OCI-LY3 (cell line): ENCODE measurements at regions not wholly inside any gene's neighbourhood (a gene's known extent, or its start where the extent isn't known, plus 50 kb on each side); places are given as distances from the start of the nearest gene placed in this dataset.

Source experiments
- H2AFZ ChIP-seq: fragments of 200-600, 300-600 bp; shearing (Covaris generic); 2 replicates; pipeline ENCODE4 v1.6.0; 2014; ENCODE audit warnings: antibody characterized with exemption, low read depth, low read length
- H3K27ac ChIP-seq: fragments of 200-600, 300-600 bp; sonication (generic); 2 replicates; pipeline ENCODE4 v1.5.1; 2014; ENCODE audit warnings: mild to moderate bottlenecking, low read length, moderate library complexity, mixed read lengths
- H3K27me3 ChIP-seq: fragments of 200-600, 300-600 bp; sonication (generic); 2 replicates; pipeline ENCODE4 v1.6.1; 2014; ENCODE audit warnings: low read depth, low read length, mixed read lengths
- H3K36me3 ChIP-seq: fragments of 200-600, 300-600 bp; sonication (generic); replicated peaks from 2 replicates; pipeline ENCODE3; 2014; ENCODE audit warnings: low read depth, low read length, mixed read lengths
- H3K4me1 ChIP-seq: fragments of 300-600, 200-600 bp; sonication (generic); 2 replicates; pipeline ENCODE4 v1.6.1; 2014; ENCODE audit warnings: low read length, mixed read lengths
- H3K4me2 ChIP-seq: fragments of 200-600, 300-600 bp; sonication (generic); 2 replicates; pipeline ENCODE4 v1.6.1; 2014; ENCODE audit warnings: low read length, mixed read lengths
- H3K4me3 ChIP-seq: fragments of 300-600, 200-600 bp; sonication (generic); 2 replicates; pipeline ENCODE4 v1.5.1; 2014; ENCODE audit warnings: antibody characterized with exemption, mild to moderate bottlenecking, low read length, moderate library complexity
- H3K79me2 ChIP-seq: fragments of 300-600, 200-600 bp; shearing (Covaris generic); 2 replicates; pipeline ENCODE4 v1.6.1; 2014; ENCODE audit warnings: mild to moderate bottlenecking, low read length, mixed read lengths
- H3K9ac ChIP-seq: fragments of 300-600, 200-600 bp; shearing (Covaris generic); 2 replicates; pipeline ENCODE4 v1.6.0; 2014; ENCODE audit warnings: mild to moderate bottlenecking, low read length, moderate library complexity
- H3K9me3 ChIP-seq: fragments of 200-600, 300-600 bp; shearing (Covaris generic); 2 replicates; pipeline ENCODE4 v1.6.1; 2014; ENCODE audit warnings: low read length, mixed read lengths; ENCODE audit not compliant: insufficient read depth
- H4K20me1 ChIP-seq: fragments of 200-600, 300-600 bp; sonication (generic); 2 replicates; pipeline ENCODE4 v1.6.1; 2016; ENCODE audit warnings: low read length, mixed read lengths; ENCODE audit not compliant: insufficient read depth
- CTCF ChIP-seq: fragments of 200-600, 300-600 bp; sonication (generic); IDR thresholded peaks from 2 replicates; pipeline ENCODE4 v1.5.1; 2014; ENCODE audit warnings: antibody characterized with exemption, low read length, low read depth
- EZH2phosphoT487 ChIP-seq: fragments of 200-600 bp; shearing (Covaris generic); IDR thresholded peaks from 2 replicates; pipeline ENCODE4 v1.6.1; 2018; ENCODE audit warnings: antibody characterized with exemption, mixed run types, low read depth

DNA sequence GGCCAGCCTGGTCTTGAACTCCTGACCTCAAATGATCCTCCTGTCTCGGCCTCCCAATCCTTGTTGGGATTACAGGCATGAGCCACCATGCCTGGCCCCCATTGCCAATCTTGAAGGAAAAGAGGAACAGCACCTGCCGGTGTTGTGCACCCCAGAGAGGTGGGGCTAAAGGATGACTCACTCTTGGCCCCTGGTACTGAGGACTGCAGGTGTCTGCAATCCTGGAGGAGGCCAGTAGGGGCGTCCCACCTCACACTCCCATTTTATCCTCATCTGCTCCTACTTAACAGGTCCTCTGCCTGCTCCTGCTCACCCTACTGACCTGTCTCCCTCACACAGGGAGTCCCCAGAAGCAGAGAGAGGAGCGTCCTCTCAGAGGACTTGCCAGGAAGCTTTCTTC, 390.4 kb downstream of the ARHGEF28 start:
- Histone ChIP-seq H3K4me2 (no peak overlapping the region), H3K4me1 (no peaks in the 10 kb centered on the region)

DNA sequence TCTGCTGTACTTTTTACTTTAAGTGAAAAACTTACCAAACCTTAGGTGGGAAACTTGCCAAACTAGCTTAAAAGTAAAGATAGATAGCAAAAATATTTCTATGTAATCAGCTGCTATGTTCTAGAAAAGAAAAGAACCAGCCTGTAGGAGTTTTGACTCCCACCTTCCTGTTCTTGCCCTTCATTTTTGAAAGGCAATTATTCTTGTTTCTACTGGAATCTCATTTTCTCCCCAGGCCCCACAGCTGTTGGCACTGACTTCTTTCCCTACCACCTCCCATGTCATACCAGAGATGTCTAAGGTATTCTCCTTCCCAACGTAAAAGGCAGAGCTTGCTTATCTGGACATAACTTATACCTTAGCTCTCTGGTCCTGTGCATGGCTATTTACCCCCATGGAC, 389.7 kb downstream of the ARHGEF28 start:
- no peaks in the 10 kb centered on the region for H3K9me3 ChIP-seq
- no peak overlapping the region for H3K4me3 ChIP-seq
- H3K79me2 ChIP-seq, result no peaks in the 10 kb centered on the region
- H2AFZ ChIP-seq, result no peak overlapping the region
- no peaks in the 10 kb centered on the region for H3K4me1 ChIP-seq
- H3K4me2 ChIP-seq, result no peak overlapping the region
- H3K36me3 ChIP-seq, result no peaks in the 10 kb centered on the region
- no peak overlapping the region for H3K9ac ChIP-seq
- no peak overlapping the region for H3K27ac ChIP-seq
- TF ChIP-seq CTCF, result no peak
- no peak for TF ChIP-seq EZH2phosphoT487
- H3K27me3 ChIP-seq, result no peaks in the 10 kb centered on the region
- no peaks in the 10 kb centered on the region for H4K20me1 ChIP-seq

More for the DNA sequence above, 390.4 kb downstream of the ARHGEF28 start:
- Histone ChIP-seq H3K4me3 (no peak overlapping the region), H3K36me3 (no peaks in the 10 kb centered on the region), H3K27me3 (no peaks in the 10 kb centered on the region), H4K20me1 (no peaks in the 10 kb centered on the region), H3K79me2 (no peaks in the 10 kb centered on the region), H2AFZ (no peak overlapping the region), H3K27ac (no peak overlapping the region), H3K9me3 (no peaks in the 10 kb centered on the region), H3K9ac (no peak overlapping the region)
- TF ChIP-seq EZH2phosphoT487, result no peak
- no peak for TF ChIP-seq CTCF

- TF ChIP-seq EZH2phosphoT487 (no peak), CTCF (no peak)
- H2AFZ ChIP-seq, result no peak overlapping the region
- no peak overlapping the region for H3K4me3 ChIP-seq
- H3K27ac ChIP-seq, result no peak overlapping the region
- no peaks in the 10 kb centered on the region for H3K79me2 ChIP-seq
- H3K4me2 ChIP-seq, result no peak overlapping the region
- H3K9me3 ChIP-seq, result no peaks in the 10 kb centered on the region
- H3K27me3 ChIP-seq, result no peaks in the 10 kb centered on the region
- no peak overlapping the region for H3K9ac ChIP-seq
- no peaks in the 10 kb centered on the region for H3K4me1 ChIP-seq
- no peaks in the 10 kb centered on the region for H4K20me1 ChIP-seq
- H3K36me3 ChIP-seq, result no peaks in the 10 kb centered on the region
Observed at GRCh38 chr5:74013222-74013621, 387.2 kb downstream of the ARHGEF28 start.

- Histone ChIP-seq H2AFZ (no peak overlapping the region), H3K9me3 (no peaks in the 10 kb centered on the region), H3K4me1 (no peaks in the 10 kb centered on the region), H3K27ac (no peak overlapping the region), H3K36me3 (no peaks in the 10 kb centered on the region), H4K20me1 (no peaks in the 10 kb centered on the region), H3K4me3 (no peak overlapping the region), H3K4me2 (no peak overlapping the region), H3K27me3 (no peaks in the 10 kb centered on the region), H3K79me2 (no peaks in the 10 kb centered on the region), H3K9ac (no peak overlapping the region)
- TF ChIP-seq EZH2phosphoT487 (no peak), CTCF (no peak)
Observed at GRCh38 chr5:74009502-74009901, 383.5 kb downstream of the ARHGEF28 start.
